ENCODE measurements at regions not wholly inside any gene's neighbourhood (a gene's known extent, or its start where the extent isn't known, plus 50 kb on each side); places are given as distances from the start of the nearest gene placed in this dataset.
A peak's percentile ranks its signal among the peaks of the same experiment; 100 is the strongest.

GRCh38 chr11:97656356-97656755, 1266.5 kb downstream of the JRKL start:
- H3K36me3 ChIP-seq (ENCODE audit: control insufficient read depth, insufficient read depth, low read length), result no peaks in the 10 kb centered on the region
- no peaks in the 10 kb centered on the region for H3K27me3 Mint-ChIP-seq
- no peak overlapping the region for H3K4me3 Mint-ChIP-seq
- H3K9me3 ChIP-seq (ENCODE audit: control insufficient read depth in 2 of 2, low read length in 2 of 2), result peaks cover 0 to 4% of the 10 kb centered on the region in 2 experiments
- no peak overlapping the region for H3K27ac Mint-ChIP-seq
- no peaks in the 10 kb centered on the region for H3K4me1 ChIP-seq (ENCODE audit: control insufficient read depth, insufficient read depth, low read length, poor library complexity, severe bottlenecking)
- no peaks in the 10 kb centered on the region for H3K36me3 Mint-ChIP-seq
- no peak overlapping the region for H3K27ac ChIP-seq (ENCODE audit: insufficient read depth, low read length, poor library complexity, severe bottlenecking)
- H3K4me1 Mint-ChIP-seq, result no peaks in the 10 kb centered on the region
- DNase-seq (no peak), ATAC-seq (ENCODE audit: low read depth in 2 of 2) (no peak)
- no peak overlapping the region for H3K4me3 ChIP-seq (ENCODE audit: low read depth, low read length)
- no peaks in the 10 kb centered on the region for H3K27me3 ChIP-seq (ENCODE audit: control insufficient read depth, insufficient read depth, low read length)
- H3K9me3 Mint-ChIP-seq, result peaks cover 0 to 11% (median 3%) of the 10 kb centered on the region in 7 donors

GRCh38 chr11:97657852-97658251, 1268.0 kb downstream of the JRKL start:
- Mint-ChIP-seq H3K36me3 (no peaks in the 10 kb centered on the region), H3K4me1 (no peaks in the 10 kb centered on the region), H3K4me3 (no peak overlapping the region), H3K9me3 (peaks cover 0 to 11% (median 2%) of the 10 kb centered on the region in 7 donors), H3K27ac (no peak overlapping the region), H3K27me3 (no peaks in the 10 kb centered on the region)
- Histone ChIP-seq H3K27ac (ENCODE audit: insufficient read depth, low read length, poor library complexity, severe bottlenecking) (no peak overlapping the region), H3K4me1 (ENCODE audit: control insufficient read depth, insufficient read depth, low read length, poor library complexity, severe bottlenecking) (no peaks in the 10 kb centered on the region), H3K9me3 (ENCODE audit: control insufficient read depth in 2 of 2, low read length in 2 of 2) (no peaks in the 10 kb centered on the region), H3K4me3 (ENCODE audit: low read depth, low read length) (no peak overlapping the region), H3K27me3 (ENCODE audit: control insufficient read depth, insufficient read depth, low read length) (no peaks in the 10 kb centered on the region), H3K36me3 (ENCODE audit: control insufficient read depth, insufficient read depth, low read length) (no peaks in the 10 kb centered on the region)
- DNase-seq (no peak), ATAC-seq (ENCODE audit: low read depth in 2 of 2) (no peak)

- Histone ChIP-seq H3K4me1 (ENCODE audit: control insufficient read depth, insufficient read depth, low read length, poor library complexity, severe bottlenecking) (no peaks in the 10 kb centered on the region), H3K9me3 (ENCODE audit: control insufficient read depth in 2 of 2, low read length in 2 of 2) (peaks cover 2 to 8% of the 10 kb centered on the region in 2 experiments), H3K36me3 (ENCODE audit: control insufficient read depth, insufficient read depth, low read length) (no peaks in the 10 kb centered on the region), H3K27me3 (ENCODE audit: control insufficient read depth, insufficient read depth, low read length) (no peaks in the 10 kb centered on the region), H3K4me3 (ENCODE audit: low read depth, low read length) (no peak overlapping the region), H3K27ac (ENCODE audit: insufficient read depth, low read length, poor library complexity, severe bottlenecking) (no peak overlapping the region)
- Mint-ChIP-seq H3K4me3 (no peak overlapping the region), H3K27ac (no peak overlapping the region), H3K36me3 (no peaks in the 10 kb centered on the region), H3K4me1 (no peaks in the 10 kb centered on the region), H3K27me3 (no peaks in the 10 kb centered on the region), H3K9me3 (peaks cover 2 to 17% (median 3%) of the 10 kb centered on the region in 7 donors)
- no peak for DNase-seq
- no peak for ATAC-seq (ENCODE audit: low read depth in 2 of 2)
These were observed 1277.2 kb downstream of the JRKL start for GRCh38 chr11:97667057-97667456.

GRCh38 chr11:97683733-97684132, 1293.9 kb downstream of the JRKL start:
- H3K9me3 ChIP-seq (ENCODE audit: control insufficient read depth in 2 of 2, low read length in 2 of 2), result peaks cover 0 to 3% of the 10 kb centered on the region in 2 experiments
- no peaks in the 10 kb centered on the region for H3K27me3 Mint-ChIP-seq

GRCh38 chr11:97684486-97685439, 1295.0 kb downstream of the JRKL start:
- H3K4me1 Mint-ChIP-seq, result no peaks in the 10 kb centered on the region

More at GRCh38 chr11:97683733-97684132, 1293.9 kb downstream of the JRKL start:
- peak overlapping the region in 1 of 3 donors; percentile 20 for H3K27ac Mint-ChIP-seq
- Histone ChIP-seq H3K27ac (ENCODE audit: insufficient read depth, low read length, poor library complexity, severe bottlenecking) (no peak overlapping the region), H3K27me3 (ENCODE audit: control insufficient read depth, insufficient read depth, low read length) (no peaks in the 10 kb centered on the region), H3K36me3 (ENCODE audit: control insufficient read depth, insufficient read depth, low read length) (no peaks in the 10 kb centered on the region), H3K4me3 (ENCODE audit: low read depth, low read length) (no peak overlapping the region), H3K4me1 (ENCODE audit: control insufficient read depth, insufficient read depth, low read length, poor library complexity, severe bottlenecking) (no peaks in the 10 kb centered on the region)
- H3K4me3 Mint-ChIP-seq, result no peak overlapping the region
- ATAC-seq (ENCODE audit: low read depth in 2 of 2) (no peak), DNase-seq (no peak)
- no peaks in the 10 kb centered on the region for H3K36me3 Mint-ChIP-seq
- H3K4me1 Mint-ChIP-seq, result no peaks in the 10 kb centered on the region
- peaks cover 2 to 19% (median 5%) of the 10 kb centered on the region in 7 donors for H3K9me3 Mint-ChIP-seq

GRCh38 chr11:97685695-97686094, 1295.9 kb downstream of the JRKL start:
- Mint-ChIP-seq H3K27ac (no peak overlapping the region), H3K36me3 (no peaks in the 10 kb centered on the region), H3K27me3 (no peaks in the 10 kb centered on the region), H3K9me3 (peaks cover 3 to 12% (median 7%) of the 10 kb centered on the region in 7 donors), H3K4me1 (no peaks in the 10 kb centered on the region), H3K4me3 (no peak overlapping the region)
- peaks cover 0 to 3% of the 10 kb centered on the region in 2 experiments for H3K9me3 ChIP-seq (ENCODE audit: control insufficient read depth in 2 of 2, low read length in 2 of 2)
- ATAC-seq (ENCODE audit: low read depth in 2 of 2) (no peak), DNase-seq (no peak)
- H3K4me1 ChIP-seq (ENCODE audit: control insufficient read depth, insufficient read depth, low read length, poor library complexity, severe bottlenecking), result no peaks in the 10 kb centered on the region
- H3K27ac ChIP-seq (ENCODE audit: insufficient read depth, low read length, poor library complexity, severe bottlenecking), result no peak overlapping the region
- H3K4me3 ChIP-seq (ENCODE audit: low read depth, low read length), result no peak overlapping the region
- no peaks in the 10 kb centered on the region for H3K27me3 ChIP-seq (ENCODE audit: control insufficient read depth, insufficient read depth, low read length)
- no peaks in the 10 kb centered on the region for H3K36me3 ChIP-seq (ENCODE audit: control insufficient read depth, insufficient read depth, low read length)

More at GRCh38 chr11:97684486-97685439, 1295.0 kb downstream of the JRKL start:
- Histone ChIP-seq H3K9me3 (ENCODE audit: control insufficient read depth in 2 of 2, low read length in 2 of 2) (peaks cover 0 to 3% of the 10 kb centered on the region in 2 experiments), H3K4me1 (ENCODE audit: control insufficient read depth, insufficient read depth, low read length, poor library complexity, severe bottlenecking) (no peaks in the 10 kb centered on the region), H3K4me3 (ENCODE audit: low read depth, low read length) (no peak overlapping the region), H3K27ac (ENCODE audit: insufficient read depth, low read length, poor library complexity, severe bottlenecking) (no peak overlapping the region), H3K27me3 (ENCODE audit: control insufficient read depth, insufficient read depth, low read length) (no peaks in the 10 kb centered on the region), H3K36me3 (ENCODE audit: control insufficient read depth, insufficient read depth, low read length) (no peaks in the 10 kb centered on the region)
- H3K9me3 Mint-ChIP-seq, result peaks cover 3 to 15% (median 8%) of the 10 kb centered on the region in 7 donors
- H3K27me3 Mint-ChIP-seq, result no peaks in the 10 kb centered on the region
- H3K27ac Mint-ChIP-seq, result no peak overlapping the region
- ATAC-seq (ENCODE audit: low read depth in 2 of 2) (no peak), DNase-seq (no peak)
- no peaks in the 10 kb centered on the region for H3K36me3 Mint-ChIP-seq
- H3K4me3 Mint-ChIP-seq, result no peak overlapping the region

- Mint-ChIP-seq H3K36me3 (no peaks in the 10 kb centered on the region), H3K9me3 (peaks cover 0 to 13% (median 4%) of the 10 kb centered on the region in 7 donors), H3K4me1 (no peaks in the 10 kb centered on the region), H3K27me3 (no peaks in the 10 kb centered on the region), H3K27ac (no peak overlapping the region), H3K4me3 (no peak overlapping the region)
- H3K36me3 ChIP-seq (ENCODE audit: control insufficient read depth, insufficient read depth, low read length), result no peaks in the 10 kb centered on the region
- no peak overlapping the region for H3K27ac ChIP-seq (ENCODE audit: insufficient read depth, low read length, poor library complexity, severe bottlenecking)
- H3K27me3 ChIP-seq (ENCODE audit: control insufficient read depth, insufficient read depth, low read length), result no peaks in the 10 kb centered on the region
- no peak for ATAC-seq (ENCODE audit: low read depth in 2 of 2)
- H3K4me3 ChIP-seq (ENCODE audit: low read depth, low read length), result no peak overlapping the region
- H3K4me1 ChIP-seq (ENCODE audit: control insufficient read depth, insufficient read depth, low read length, poor library complexity, severe bottlenecking), result no peaks in the 10 kb centered on the region
- H3K9me3 ChIP-seq (ENCODE audit: control insufficient read depth in 2 of 2, low read length in 2 of 2), result peaks cover 0 to 3% of the 10 kb centered on the region in 2 experiments
- DNase-seq, result no peak
These were observed 1297.3 kb downstream of the JRKL start for GRCh38 chr11:97687111-97687510.
